GM12891 (cell line): ENCODE measurements at regions not wholly inside any gene's neighbourhood (a gene's known extent, or its start where the extent isn't known, plus 50 kb on each side); places are given as distances from the start of the nearest gene placed in this dataset.
A peak's percentile ranks its signal among the peaks of the same experiment; 100 is the strongest.

Experiments used
- DNase-seq: peaks from one replicate; pipeline ENCODE4 v3.0.0; 2011; ENCODE audit warnings: low spot score; ENCODE audit not compliant: insufficient read length
- FAIRE-seq: peaks from 2 replicates; lab custom pipeline; 2011; peaks lifted over from hg19 to GRCh38; lab: Jason Lieb, UNC
- PAX5 ChIP-seq: IDR thresholded peaks from 2 replicates; pipeline ENCODE4 v1.6.1; 2011; ENCODE audit warnings: low read length, moderate library complexity, mild to moderate bottlenecking; ENCODE audit not compliant: insufficient read depth, severe bottlenecking
- POLR2A ChIP-seq: IDR thresholded peaks from 2 replicates; pipeline ENCODE4 v1.6.1; 2011; ENCODE audit warnings: low read depth, low read length, control low read depth
- POLR2AphosphoS5 ChIP-seq: IDR thresholded peaks from 2 replicates; pipeline ENCODE4 v1.6.1; 2011; ENCODE audit warnings: low read depth, low read length, control low read depth
- POU2F2 ChIP-seq: IDR thresholded peaks from 2 replicates; pipeline ENCODE4 v1.6.1; 2011; ENCODE audit warnings: low read depth, mild to moderate bottlenecking, control low read depth, low read length, moderate library complexity
- SPI1 ChIP-seq: IDR thresholded peaks from 2 replicates; pipeline ENCODE4 v1.6.1; 2011; ENCODE audit warnings: low read depth, low read length, control low read depth
- TAF1 ChIP-seq: IDR thresholded peaks from 2 replicates; pipeline ENCODE4 v1.6.1; 2011; ENCODE audit warnings: low read depth, low read length, control low read depth

DNA sequence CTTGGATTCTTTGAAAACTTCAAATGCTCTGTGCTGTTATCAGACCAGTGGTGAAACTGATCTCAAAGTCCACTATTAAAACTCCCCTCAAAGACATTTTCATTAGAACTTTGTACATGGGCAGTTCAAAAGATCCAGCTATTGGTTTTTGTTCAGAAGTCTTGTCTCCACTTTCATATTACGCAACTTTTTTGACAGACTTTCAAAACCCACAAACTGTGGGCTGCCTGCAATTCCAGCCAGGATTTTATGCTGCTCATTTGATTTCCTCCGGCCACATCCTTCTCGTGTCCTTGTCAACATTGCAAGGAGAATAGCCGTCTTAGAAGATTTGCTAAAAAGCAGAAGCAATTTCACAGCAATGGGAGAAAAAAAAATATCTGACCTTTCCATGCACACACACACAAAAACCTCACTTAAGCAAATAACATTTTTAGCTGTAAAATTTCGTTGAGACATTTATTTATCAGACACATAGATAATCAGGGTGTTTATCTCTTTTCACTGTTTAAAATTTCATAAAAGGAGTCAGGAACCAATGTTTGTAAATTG, 1990.5 kb downstream of the MAT2B start:
- no peak for DNase-seq
- FAIRE-seq: no peak
- TF ChIP-seq SPI1: no peak

DNA sequence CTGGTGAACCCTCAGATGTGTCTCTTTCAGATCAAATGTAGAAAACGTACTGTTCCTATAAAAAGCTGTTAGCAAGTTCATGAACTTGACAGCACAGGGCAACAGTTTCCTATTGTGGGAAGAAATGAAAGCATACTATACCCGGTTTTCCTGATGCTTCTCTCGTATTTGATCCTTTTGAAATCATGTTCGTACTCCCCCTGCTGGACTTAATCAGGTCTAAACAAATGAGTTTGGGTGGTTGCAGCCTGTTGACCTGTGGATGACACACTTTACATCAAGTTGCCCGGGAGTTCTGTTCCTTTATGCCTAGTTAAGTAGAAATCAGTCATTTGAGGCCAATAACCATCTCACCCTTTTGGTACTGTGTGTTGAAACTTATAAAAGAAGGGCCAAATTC, 1992.3 kb downstream of the MAT2B start:
- TF ChIP-seq POLR2AphosphoS5: no peak
- TF ChIP-seq SPI1: no peak
- TF ChIP-seq TAF1: no peak
- TF ChIP-seq POU2F2: no peak
- TF ChIP-seq PAX5: no peak
- TF ChIP-seq POLR2A: no peak
- FAIRE-seq (no peak), DNase-seq (peak; percentile 2)

DNA sequence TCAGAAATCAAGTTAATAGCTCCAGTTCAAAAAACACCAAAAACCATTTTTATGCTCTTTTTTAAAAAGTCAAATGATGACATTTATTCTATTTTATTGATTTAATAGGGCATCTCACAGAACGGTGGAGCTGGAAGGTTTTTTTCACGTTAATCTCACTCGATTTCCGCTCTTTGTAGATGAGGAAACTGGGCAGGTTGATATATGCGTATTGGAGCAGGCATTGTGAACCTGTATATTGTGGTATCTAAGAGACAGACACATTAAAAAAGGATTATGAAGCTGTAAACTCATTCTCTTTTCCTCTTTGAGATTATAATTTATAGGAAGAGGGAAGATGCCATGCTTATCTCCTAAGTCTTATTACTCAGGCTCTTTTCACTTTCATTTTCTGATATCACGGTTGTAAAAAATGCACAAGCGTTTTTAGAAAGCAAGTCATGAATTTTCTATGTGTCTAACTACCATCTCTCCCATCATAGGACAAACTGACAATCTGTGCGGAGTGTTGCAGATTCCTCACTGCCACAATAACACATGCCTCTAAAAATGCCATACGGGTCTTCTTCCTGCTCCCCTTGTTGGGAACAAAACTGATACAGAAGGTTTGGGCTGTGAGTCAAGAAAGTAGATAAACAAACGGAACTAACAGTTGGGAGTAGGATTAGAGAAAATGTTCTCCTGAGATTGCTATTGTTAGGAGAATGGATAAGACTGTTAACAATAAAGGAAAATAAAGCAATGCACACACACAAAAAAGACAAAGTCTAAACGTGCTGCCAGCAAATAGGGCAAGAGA, 1997.7 kb downstream of the MAT2B start:
- DNase-seq (no peak), FAIRE-seq (no peak)

DNA sequence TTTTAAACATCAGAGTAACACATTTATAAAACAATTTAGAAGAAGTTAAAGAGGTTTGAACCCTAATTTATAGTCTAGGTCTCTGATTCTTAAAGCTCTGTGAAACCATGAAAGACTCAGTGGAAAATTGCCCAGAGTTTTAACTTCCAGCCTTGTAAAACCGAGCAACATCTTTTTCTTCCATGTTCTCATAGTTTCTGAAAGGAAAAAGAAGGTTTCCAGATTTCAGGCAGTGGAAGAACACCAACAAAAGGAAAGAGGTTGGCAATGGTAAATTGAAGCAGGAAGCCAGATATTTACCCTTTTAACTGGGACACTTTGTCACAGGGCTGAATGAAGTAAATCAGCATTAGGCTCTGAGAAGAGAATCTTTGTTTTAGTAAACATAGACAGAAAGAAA, 1999.3 kb downstream of the MAT2B start:
- DNase-seq (no peak), FAIRE-seq (no peak)
- TF ChIP-seq POU2F2 (no peak), TAF1 (no peak), PAX5 (no peak), POLR2A (no peak), SPI1 (no peak), POLR2AphosphoS5 (no peak)

More for the DNA sequence above, 1997.7 kb downstream of the MAT2B start:
- TF ChIP-seq TAF1 (no peak), POLR2A (no peak), SPI1 (no peak), PAX5 (no peak), POLR2AphosphoS5 (no peak), POU2F2 (no peak)

DNA sequence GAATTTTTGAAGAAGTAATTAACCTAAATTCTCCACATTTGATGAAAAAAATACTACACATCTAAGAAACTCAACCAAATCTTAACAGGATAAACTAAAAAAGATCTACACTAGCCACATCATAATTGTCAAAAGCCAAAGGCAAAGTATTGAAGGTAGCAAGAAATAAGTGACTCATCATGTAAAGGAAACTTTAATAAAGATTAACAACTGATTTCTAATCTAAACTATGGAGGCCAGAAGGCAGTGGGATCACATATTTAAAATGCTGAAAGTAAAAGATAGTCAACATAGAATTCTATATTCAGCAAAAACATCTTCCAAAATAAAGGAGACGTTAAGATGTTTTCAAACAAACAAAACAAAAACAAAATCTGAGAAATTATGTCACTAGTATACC, 2002.9 kb downstream of the MAT2B start:
- TF ChIP-seq TAF1 (no peak), POLR2A (no peak), POLR2AphosphoS5 (no peak), PAX5 (no peak), POU2F2 (no peak), SPI1 (no peak)
- DNase-seq (no peak), FAIRE-seq (no peak)

DNA sequence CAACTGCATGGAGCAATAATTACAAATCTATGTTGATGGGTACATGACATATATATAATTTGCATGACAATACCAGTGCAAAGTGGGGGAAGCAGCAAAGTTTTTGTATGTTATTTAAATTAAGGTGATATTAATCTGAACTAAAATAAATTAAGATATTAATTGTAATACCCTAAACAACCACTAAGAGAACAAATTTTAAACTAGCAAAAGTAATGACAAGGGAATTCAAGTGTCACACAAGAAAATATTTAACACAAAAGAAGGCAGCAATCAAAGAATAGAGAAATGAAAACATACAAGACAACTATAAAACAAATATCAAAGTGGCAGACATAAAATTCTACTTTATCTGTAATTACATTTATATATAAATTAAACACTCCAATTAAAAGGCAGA, 2003.4 kb downstream of the MAT2B start:
- DNase-seq: no peak
- no peak for TF ChIP-seq POU2F2
- TF ChIP-seq TAF1: no peak
- TF ChIP-seq POLR2A: no peak
- no peak for TF ChIP-seq PAX5
- TF ChIP-seq POLR2AphosphoS5: no peak
- no peak for TF ChIP-seq SPI1
- no peak for FAIRE-seq

DNA sequence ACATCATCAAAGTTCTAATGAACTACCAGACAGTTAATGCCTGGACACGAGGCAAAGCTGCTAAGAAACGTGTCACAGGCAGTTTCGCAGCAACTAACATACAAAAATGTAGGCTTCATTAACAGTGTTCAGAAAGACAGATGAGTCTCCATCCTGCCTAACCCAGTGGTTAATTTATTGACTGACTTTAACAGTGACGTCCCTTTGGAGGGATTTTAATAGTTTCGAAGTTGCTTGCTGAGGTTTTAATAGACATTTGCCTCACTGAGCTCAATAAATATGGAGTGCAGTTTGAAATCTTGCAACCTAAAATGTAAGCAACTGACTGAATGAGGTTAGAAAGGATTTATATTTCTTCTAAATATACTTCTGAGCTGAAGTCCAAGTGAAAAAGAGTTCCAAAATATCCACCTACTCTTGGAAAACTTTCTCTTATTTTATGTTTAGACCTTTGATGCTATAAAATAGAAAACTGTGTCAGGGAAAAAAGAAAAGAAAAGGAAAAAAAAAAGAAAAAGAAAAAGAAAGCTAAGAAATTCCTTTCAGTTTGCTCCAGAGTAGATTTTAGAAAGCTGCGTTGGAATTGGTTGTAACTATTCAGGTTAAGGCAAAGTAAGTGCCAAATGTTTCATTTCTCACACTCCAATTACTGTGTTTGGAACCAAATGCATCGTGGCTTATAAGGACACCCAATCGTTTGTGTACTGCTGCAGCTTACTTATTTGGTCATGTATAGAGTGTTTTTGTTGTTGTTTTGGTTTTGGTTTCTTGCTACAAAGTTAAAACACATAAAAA, 2016.6 kb downstream of the MAT2B start:
- no peak for FAIRE-seq
- no peak for DNase-seq
- TF ChIP-seq POLR2AphosphoS5 (no peak), POU2F2 (no peak), TAF1 (no peak), POLR2A (no peak), PAX5 (no peak), SPI1 (no peak)

DNA sequence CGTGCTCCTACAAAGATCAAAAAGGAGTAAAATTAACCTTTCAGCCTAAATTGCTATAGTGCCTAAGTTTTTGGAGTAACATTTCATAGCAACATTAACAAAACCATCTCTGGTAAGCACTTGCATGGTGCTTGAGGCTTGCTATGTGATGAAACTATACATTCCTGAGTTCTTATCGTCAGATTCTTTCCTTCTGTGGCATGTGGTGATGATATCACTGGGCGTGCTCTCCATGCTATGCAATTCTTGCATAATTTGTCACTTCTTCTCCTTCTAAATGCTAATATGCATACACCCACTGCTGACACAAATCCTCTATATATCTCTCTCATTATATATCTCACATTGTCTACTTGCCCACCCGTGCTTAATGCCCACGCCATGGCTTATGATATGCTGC, 2019.9 kb downstream of the MAT2B start:
- FAIRE-seq: no peak
- TF ChIP-seq SPI1: no peak
- no peak for TF ChIP-seq POU2F2
- TF ChIP-seq PAX5: no peak
- no peak for TF ChIP-seq POLR2AphosphoS5
- no peak for TF ChIP-seq POLR2A
- TF ChIP-seq TAF1: no peak
- DNase-seq: no peak

DNA sequence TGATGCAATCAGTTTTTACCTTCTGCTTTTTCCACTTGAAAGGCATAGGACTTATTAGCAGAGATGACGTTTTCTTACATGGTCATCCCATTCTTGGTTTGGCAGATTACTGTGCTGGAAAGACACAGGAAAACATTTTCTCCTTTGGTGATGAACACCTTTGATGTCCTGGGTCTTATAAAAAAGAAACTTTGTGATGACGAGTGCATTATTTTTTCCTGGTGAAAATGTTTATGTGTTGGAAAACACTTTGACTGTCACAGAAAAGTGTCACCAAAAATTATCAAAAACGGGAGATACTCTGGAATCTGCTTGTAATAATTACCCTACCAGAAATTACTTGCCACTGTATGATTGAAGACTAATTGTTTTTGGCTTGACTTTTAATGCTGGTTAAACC, 2020.9 kb downstream of the MAT2B start:
- DNase-seq: no peak
- FAIRE-seq: no peak
- TF ChIP-seq TAF1: no peak
- TF ChIP-seq POLR2AphosphoS5: no peak
- no peak for TF ChIP-seq SPI1
- TF ChIP-seq POLR2A: no peak
- no peak for TF ChIP-seq PAX5
- no peak for TF ChIP-seq POU2F2
